GM12874 (cell line): ENCODE measurements at regions not wholly inside any gene's neighbourhood (a gene's known extent, or its start where the extent isn't known, plus 50 kb on each side); places are given as distances from the start of the nearest gene placed in this dataset.

Experiments
- CTCF ChIP-seq: IDR thresholded peaks from 2 replicates; pipeline ENCODE4 v1.5.1; 2011; ENCODE audit warnings: low read depth, mild to moderate bottlenecking, control low read depth, low read length, moderate library complexity; ENCODE audit not compliant: insufficient read depth

- TF ChIP-seq CTCF, result no peak
Measured at GRCh38 chr3:70726096-70726938, 413.9 kb upstream of the MDFIC2 start.

GRCh38 chr3:70722018-70722417 is 409.6 kb upstream of the MDFIC2 start:
- no peak for TF ChIP-seq CTCF

- no peak for TF ChIP-seq CTCF
Measured at GRCh38 chr3:70716832-70717231, 404.4 kb upstream of the MDFIC2 start.

- no peak for TF ChIP-seq CTCF
Measured at GRCh38 chr3:70712449-70713082, 400.1 kb upstream of the MDFIC2 start.

- no peak for TF ChIP-seq CTCF
Measured at GRCh38 chr3:70703305-70704102, 391.1 kb upstream of the MDFIC2 start.

GRCh38 chr3:70702132-70702531 is 389.7 kb upstream of the MDFIC2 start:
- no peak for TF ChIP-seq CTCF

- no peak for TF ChIP-seq CTCF
Measured at GRCh38 chr3:70684701-70685100, 372.3 kb upstream of the MDFIC2 start.
